Liver (tissue), 3 donors: ENCODE measurements at regions not wholly inside any gene's neighbourhood (a gene's known extent, or its start where the extent isn't known, plus 50 kb on each side); places are given as distances from the start of the nearest gene placed in this dataset.

Experiments used
- RAD21 ChIP-seq, 2 donors: IDR thresholded peaks; 2 replicates each; pipeline ENCODE4 v1.6.1; 2016; ENCODE audit warnings: antibody characterized with exemption in 2 of 2, mild to moderate bottlenecking in 2 of 2
- TF ChIP-seq, protein P1 (sequence below): fragments of 150-350 bp; IDR thresholded peaks from 2 replicates; pipeline ENCODE4 v1.5.1; 2017; ENCODE audit warnings: improper control_type of control experiment, low read depth, low read length; ENCODE audit not compliant: missing input control
- TF ChIP-seq, protein P2 (sequence below): IDR thresholded peaks from 2 replicates; pipeline ENCODE4 v1.6.1; 2016; ENCODE audit warnings: antibody characterized with exemption, mild to moderate bottlenecking
- TF ChIP-seq, protein P3 (sequence below): IDR thresholded peaks from 2 replicates; pipeline ENCODE4 v1.6.1; 2016; ENCODE audit warnings: antibody characterized with exemption
- donor health status: healthy.
- donor health status: healthy.

DNA sequence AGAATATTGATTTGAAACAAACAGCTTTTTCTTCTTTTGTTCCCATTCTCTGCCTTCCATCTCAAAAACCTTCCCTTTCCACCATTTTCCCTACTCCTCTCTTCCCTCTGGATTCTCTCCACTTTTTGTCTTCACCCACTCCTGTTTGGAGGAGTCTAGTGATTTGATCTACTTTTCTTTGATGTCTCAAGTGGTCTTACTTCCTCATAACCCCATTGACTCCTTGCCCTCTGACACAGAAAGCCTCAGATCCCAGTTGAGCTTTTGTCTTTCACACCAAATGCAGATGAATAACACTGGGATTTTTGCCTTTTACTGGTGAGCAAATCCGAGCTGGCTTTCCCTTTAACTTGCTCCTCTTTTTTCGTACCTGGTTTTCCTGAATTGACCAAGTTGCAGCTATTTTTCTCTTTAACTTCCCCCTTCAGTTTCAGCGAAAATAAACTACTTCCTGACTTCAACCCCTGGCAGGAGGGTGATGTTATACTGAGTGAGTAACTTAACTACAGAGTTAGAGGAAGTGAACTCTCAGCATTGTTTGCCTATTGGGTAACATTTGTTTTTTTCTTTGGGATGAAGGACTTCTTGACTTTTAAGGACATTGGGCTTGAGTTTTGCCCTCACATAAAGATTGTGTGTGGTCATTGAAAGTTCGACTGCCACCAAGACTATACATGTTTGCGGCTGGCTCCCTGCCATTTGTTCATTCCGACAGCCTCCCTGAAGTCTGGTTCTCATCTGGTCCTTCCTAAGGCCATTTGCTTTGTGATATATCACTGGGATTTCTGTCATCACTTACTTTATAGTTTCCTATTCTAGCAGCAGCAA is 392.8 kb upstream of the NR3C2 start:
- TF ChIP-seq, protein P1, sequence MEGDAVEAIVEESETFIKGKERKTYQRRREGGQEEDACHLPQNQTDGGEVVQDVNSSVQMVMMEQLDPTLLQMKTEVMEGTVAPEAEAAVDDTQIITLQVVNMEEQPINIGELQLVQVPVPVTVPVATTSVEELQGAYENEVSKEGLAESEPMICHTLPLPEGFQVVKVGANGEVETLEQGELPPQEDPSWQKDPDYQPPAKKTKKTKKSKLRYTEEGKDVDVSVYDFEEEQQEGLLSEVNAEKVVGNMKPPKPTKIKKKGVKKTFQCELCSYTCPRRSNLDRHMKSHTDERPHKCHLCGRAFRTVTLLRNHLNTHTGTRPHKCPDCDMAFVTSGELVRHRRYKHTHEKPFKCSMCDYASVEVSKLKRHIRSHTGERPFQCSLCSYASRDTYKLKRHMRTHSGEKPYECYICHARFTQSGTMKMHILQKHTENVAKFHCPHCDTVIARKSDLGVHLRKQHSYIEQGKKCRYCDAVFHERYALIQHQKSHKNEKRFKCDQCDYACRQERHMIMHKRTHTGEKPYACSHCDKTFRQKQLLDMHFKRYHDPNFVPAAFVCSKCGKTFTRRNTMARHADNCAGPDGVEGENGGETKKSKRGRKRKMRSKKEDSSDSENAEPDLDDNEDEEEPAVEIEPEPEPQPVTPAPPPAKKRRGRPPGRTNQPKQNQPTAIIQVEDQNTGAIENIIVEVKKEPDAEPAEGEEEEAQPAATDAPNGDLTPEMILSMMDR, result no peak
- peak in 1 of 2 donors; percentile 11 for TF ChIP-seq RAD21 (IDR thresholded peaks at IDR 0.05)
- TF ChIP-seq, protein P2, sequence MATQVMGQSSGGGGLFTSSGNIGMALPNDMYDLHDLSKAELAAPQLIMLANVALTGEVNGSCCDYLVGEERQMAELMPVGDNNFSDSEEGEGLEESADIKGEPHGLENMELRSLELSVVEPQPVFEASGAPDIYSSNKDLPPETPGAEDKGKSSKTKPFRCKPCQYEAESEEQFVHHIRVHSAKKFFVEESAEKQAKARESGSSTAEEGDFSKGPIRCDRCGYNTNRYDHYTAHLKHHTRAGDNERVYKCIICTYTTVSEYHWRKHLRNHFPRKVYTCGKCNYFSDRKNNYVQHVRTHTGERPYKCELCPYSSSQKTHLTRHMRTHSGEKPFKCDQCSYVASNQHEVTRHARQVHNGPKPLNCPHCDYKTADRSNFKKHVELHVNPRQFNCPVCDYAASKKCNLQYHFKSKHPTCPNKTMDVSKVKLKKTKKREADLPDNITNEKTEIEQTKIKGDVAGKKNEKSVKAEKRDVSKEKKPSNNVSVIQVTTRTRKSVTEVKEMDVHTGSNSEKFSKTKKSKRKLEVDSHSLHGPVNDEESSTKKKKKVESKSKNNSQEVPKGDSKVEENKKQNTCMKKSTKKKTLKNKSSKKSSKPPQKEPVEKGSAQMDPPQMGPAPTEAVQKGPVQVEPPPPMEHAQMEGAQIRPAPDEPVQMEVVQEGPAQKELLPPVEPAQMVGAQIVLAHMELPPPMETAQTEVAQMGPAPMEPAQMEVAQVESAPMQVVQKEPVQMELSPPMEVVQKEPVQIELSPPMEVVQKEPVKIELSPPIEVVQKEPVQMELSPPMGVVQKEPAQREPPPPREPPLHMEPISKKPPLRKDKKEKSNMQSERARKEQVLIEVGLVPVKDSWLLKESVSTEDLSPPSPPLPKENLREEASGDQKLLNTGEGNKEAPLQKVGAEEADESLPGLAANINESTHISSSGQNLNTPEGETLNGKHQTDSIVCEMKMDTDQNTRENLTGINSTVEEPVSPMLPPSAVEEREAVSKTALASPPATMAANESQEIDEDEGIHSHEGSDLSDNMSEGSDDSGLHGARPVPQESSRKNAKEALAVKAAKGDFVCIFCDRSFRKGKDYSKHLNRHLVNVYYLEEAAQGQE, result no peak
- TF ChIP-seq, protein P3, sequence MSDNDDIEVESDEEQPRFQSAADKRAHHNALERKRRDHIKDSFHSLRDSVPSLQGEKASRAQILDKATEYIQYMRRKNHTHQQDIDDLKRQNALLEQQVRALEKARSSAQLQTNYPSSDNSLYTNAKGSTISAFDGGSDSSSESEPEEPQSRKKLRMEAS, result no peak
